ENCODE measurements at regions not wholly inside any gene's neighbourhood (a gene's known extent, or its start where the extent isn't known, plus 50 kb on each side); places are given as distances from the start of the nearest gene placed in this dataset.

DNA sequence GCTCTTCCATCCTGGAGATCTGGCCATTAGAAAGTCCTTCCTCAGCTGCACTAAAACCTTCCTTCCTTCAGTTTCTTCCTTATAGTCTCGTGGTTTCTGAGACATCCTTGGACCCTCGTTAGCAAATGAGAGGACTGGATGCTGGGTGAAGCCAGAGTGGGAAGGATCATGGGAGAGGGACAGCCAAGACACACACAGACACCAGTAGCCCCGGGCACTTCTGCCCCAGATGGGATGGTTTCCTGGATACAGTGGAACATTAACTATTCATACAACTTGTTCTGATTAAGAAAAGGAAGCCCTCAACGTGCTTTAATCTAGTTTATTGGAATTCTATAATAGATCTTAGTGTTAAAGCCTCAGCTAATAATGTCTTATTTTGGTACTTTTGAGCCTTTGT lies 125.5 kb downstream of the SEC61B start:
- no peak overlapping the region for H3K9ac ChIP-seq (ENCODE audit: insufficient read depth, low read depth, low read length)
- DNase-seq (ENCODE audit: low spot score): no peak
- 2% methylated on average over 4 of the region's 4 CpGs for WGBS (ENCODE audit: low lambda C conversion rate)
- no peaks in the 10 kb centered on the region for H3K4me1 ChIP-seq (ENCODE audit: insufficient read depth, low read length)
- no TSS peak for BruUV-seq (replicated peaks)
- no peaks in the 10 kb centered on the region for H4K20me1 ChIP-seq (ENCODE audit: insufficient read depth, low read length)
- in situ Hi-C loops (cut with HindIII; ENCODE audit: extremely low pct_ligation_motif_present, low pct_unique_long_range_greater_than_20kb): no loop called here
- CTCF ChIA-PET (ENCODE audit: low intra/inter-chr PET ratio, low total read pairs): no interaction called here
- no peaks in the 10 kb centered on the region for H3K79me2 ChIP-seq (ENCODE audit: insufficient read depth, low read length)
- no peak overlapping the region for H2AFZ ChIP-seq (ENCODE audit: low read length)
- intact Hi-C loops (cut with micrococcal nuclease; ENCODE audit: unreplicated experiment): no loop called here
- no peak overlapping the region for H3K4me3 ChIP-seq (replicated peaks in 1 of 3; ENCODE audit: insufficient read depth in 1 of 3, low read depth in 2 of 3, low read length in 3 of 3)
- no peak for TF ChIP-seq RCOR2 (CRISPR knock-in tag; IDR thresholded peaks at IDR 0.05)
- no peak for TF ChIP-seq ZSCAN30 (CRISPR knock-in tag; IDR thresholded peaks at IDR 0.05)
- TF ChIP-seq GLI4 (CRISPR knock-in tag; IDR thresholded peaks at IDR 0.05; ENCODE audit: borderline replicate concordance): no peak
- no peak for TF ChIP-seq TRIM24 (CRISPR knock-in tag; IDR thresholded peaks at IDR 0.05)
- no peak for TF ChIP-seq PHB2 (IDR thresholded peaks at IDR 0.05; ENCODE audit: partially characterized antibody)
- TF ChIP-seq, protein P1, sequence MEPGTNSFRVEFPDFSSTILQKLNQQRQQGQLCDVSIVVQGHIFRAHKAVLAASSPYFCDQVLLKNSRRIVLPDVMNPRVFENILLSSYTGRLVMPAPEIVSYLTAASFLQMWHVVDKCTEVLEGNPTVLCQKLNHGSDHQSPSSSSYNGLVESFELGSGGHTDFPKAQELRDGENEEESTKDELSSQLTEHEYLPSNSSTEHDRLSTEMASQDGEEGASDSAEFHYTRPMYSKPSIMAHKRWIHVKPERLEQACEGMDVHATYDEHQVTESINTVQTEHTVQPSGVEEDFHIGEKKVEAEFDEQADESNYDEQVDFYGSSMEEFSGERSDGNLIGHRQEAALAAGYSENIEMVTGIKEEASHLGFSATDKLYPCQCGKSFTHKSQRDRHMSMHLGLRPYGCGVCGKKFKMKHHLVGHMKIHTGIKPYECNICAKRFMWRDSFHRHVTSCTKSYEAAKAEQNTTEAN (CRISPR knock-in tag; conservative IDR thresholded peaks at IDR 0.05): no peak
- TF ChIP-seq ZNF232 (CRISPR knock-in tag; IDR thresholded peaks at IDR 0.05; ENCODE audit: borderline replicate concordance): no peak
- no peak for TF ChIP-seq BRD4 (CRISPR knock-in tag; IDR thresholded peaks at IDR 0.05)
- TF ChIP-seq, protein P2, sequence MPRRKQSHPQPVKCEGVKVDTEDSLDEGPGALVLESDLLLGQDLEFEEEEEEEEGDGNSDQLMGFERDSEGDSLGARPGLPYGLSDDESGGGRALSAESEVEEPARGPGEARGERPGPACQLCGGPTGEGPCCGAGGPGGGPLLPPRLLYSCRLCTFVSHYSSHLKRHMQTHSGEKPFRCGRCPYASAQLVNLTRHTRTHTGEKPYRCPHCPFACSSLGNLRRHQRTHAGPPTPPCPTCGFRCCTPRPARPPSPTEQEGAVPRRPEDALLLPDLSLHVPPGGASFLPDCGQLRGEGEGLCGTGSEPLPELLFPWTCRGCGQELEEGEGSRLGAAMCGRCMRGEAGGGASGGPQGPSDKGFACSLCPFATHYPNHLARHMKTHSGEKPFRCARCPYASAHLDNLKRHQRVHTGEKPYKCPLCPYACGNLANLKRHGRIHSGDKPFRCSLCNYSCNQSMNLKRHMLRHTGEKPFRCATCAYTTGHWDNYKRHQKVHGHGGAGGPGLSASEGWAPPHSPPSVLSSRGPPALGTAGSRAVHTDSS (CRISPR knock-in tag; conservative IDR thresholded peaks at IDR 0.05): no peak
- no peak for TF ChIP-seq GATA4 (IDR thresholded peaks at IDR 0.05; ENCODE audit: borderline replicate concordance, low read depth)
- TF ChIP-seq, protein P3, sequence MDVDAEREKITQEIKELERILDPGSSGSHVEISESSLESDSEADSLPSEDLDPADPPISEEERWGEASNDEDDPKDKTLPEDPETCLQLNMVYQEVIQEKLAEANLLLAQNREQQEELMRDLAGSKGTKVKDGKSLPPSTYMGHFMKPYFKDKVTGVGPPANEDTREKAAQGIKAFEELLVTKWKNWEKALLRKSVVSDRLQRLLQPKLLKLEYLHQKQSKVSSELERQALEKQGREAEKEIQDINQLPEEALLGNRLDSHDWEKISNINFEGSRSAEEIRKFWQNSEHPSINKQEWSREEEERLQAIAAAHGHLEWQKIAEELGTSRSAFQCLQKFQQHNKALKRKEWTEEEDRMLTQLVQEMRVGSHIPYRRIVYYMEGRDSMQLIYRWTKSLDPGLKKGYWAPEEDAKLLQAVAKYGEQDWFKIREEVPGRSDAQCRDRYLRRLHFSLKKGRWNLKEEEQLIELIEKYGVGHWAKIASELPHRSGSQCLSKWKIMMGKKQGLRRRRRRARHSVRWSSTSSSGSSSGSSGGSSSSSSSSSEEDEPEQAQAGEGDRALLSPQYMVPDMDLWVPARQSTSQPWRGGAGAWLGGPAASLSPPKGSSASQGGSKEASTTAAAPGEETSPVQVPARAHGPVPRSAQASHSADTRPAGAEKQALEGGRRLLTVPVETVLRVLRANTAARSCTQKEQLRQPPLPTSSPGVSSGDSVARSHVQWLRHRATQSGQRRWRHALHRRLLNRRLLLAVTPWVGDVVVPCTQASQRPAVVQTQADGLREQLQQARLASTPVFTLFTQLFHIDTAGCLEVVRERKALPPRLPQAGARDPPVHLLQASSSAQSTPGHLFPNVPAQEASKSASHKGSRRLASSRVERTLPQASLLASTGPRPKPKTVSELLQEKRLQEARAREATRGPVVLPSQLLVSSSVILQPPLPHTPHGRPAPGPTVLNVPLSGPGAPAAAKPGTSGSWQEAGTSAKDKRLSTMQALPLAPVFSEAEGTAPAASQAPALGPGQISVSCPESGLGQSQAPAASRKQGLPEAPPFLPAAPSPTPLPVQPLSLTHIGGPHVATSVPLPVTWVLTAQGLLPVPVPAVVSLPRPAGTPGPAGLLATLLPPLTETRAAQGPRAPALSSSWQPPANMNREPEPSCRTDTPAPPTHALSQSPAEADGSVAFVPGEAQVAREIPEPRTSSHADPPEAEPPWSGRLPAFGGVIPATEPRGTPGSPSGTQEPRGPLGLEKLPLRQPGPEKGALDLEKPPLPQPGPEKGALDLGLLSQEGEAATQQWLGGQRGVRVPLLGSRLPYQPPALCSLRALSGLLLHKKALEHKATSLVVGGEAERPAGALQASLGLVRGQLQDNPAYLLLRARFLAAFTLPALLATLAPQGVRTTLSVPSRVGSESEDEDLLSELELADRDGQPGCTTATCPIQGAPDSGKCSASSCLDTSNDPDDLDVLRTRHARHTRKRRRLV (CRISPR knock-in tag; IDR thresholded peaks at IDR 0.05): no peak
- TF ChIP-seq, protein P4, sequence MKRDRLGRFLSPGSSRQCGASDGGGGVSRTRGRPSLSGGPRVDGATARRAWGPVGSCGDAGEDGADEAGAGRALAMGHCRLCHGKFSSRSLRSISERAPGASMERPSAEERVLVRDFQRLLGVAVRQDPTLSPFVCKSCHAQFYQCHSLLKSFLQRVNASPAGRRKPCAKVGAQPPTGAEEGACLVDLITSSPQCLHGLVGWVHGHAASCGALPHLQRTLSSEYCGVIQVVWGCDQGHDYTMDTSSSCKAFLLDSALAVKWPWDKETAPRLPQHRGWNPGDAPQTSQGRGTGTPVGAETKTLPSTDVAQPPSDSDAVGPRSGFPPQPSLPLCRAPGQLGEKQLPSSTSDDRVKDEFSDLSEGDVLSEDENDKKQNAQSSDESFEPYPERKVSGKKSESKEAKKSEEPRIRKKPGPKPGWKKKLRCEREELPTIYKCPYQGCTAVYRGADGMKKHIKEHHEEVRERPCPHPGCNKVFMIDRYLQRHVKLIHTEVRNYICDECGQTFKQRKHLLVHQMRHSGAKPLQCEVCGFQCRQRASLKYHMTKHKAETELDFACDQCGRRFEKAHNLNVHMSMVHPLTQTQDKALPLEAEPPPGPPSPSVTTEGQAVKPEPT (CRISPR knock-in tag; IDR thresholded peaks at IDR 0.05; ENCODE audit: low read depth): no peak
- no peak for TF ChIP-seq ZNF546 (CRISPR knock-in tag; conservative IDR thresholded peaks at IDR 0.05)
- TF ChIP-seq DNMT3B (CRISPR knock-in tag; conservative IDR thresholded peaks at IDR 0.05): no peak
- TF ChIP-seq ARNTL (CRISPR knock-in tag; IDR thresholded peaks at IDR 0.05): no peak
- TF ChIP-seq, protein P5, sequence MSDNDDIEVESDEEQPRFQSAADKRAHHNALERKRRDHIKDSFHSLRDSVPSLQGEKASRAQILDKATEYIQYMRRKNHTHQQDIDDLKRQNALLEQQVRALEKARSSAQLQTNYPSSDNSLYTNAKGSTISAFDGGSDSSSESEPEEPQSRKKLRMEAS (IDR thresholded peaks at IDR 0.05): no peak
- no peak for TF ChIP-seq NFYC (CRISPR knock-in tag; IDR thresholded peaks at IDR 0.05)
- H3K27me3 ChIP-seq (ENCODE audit: control insufficient read depth in 1 of 2, insufficient read depth in 2 of 2, low read length in 2 of 2): 0 out of 5 replicates have a peak, but pooled peaks cover 0 to 2% of the 10 kb centered on the region in 2 experiments
- no peak for FAIRE-seq
- H3K27ac ChIP-seq (ENCODE audit: extremely low read length, insufficient read depth, low read length): no peak overlapping the region
- POLR2A ChIA-PET: no interaction called here
- H3K9me3 ChIP-seq (ENCODE audit: low read length): no peaks in the 10 kb centered on the region
- H3K4me2 ChIP-seq (ENCODE audit: low read depth, low read length): no peak overlapping the region
- no peaks in the 10 kb centered on the region for H3K36me3 ChIP-seq (replicated peaks in 1 of 2; ENCODE audit: control insufficient read depth in 1 of 2, insufficient read depth in 2 of 2, low read length in 2 of 2)
- no peak for ATAC-seq
